H1 (cell line): ENCODE measurements at regions not wholly inside any gene's neighbourhood (a gene's known extent, or its start where the extent isn't known, plus 50 kb on each side); places are given as distances from the start of the nearest gene placed in this dataset.

Experiments used
- CTCF ChIA-PET: fragments of 300-600 bp; sonication (Branson Sonifier 250); formaldehyde crosslinking; loops from one replicate; lab custom pipeline; 2021; ENCODE audit not compliant: partially characterized antibody; lab: Charles Lee
- POLR2A ChIA-PET: fragments of 300-600 bp; sonication (Branson Sonifier 250); formaldehyde crosslinking; loops from one replicate; lab custom pipeline; 2021; ENCODE audit warnings: inconsistent platforms; ENCODE audit not compliant: partially characterized antibody; lab: Charles Lee
- DNase-seq, 2 experiments: peaks; one replicate each; pipeline versions ENCODE4 v3.0.0 to v3.0.0-alpha.2; 2010 to 2022; ENCODE audit warnings: low spot score in 2 of 2, low read depth in 1 of 2, mixed read lengths in 1 of 2
- FAIRE-seq: peaks from 2 replicates; lab custom pipeline; 2011; peaks lifted over from hg19 to GRCh38; lab: Jason Lieb, UNC
- H2AFZ ChIP-seq: 2 replicates; pipeline ENCODE4 v1.8.1; 2012; ENCODE audit warnings: low read length, inconsistent platforms
- H2AK5ac ChIP-seq: 2 replicates; pipeline ENCODE4 v1.6.1; 2013; ENCODE audit warnings: low read depth, low read length
- H2BK120ac ChIP-seq: replicated peaks from 2 replicates; pipeline ENCODE3; 2013; ENCODE audit warnings: low read depth, low read length, inconsistent platforms
- H2BK12ac ChIP-seq: 2 replicates; pipeline ENCODE4 v1.6.1; 2013; ENCODE audit warnings: low read depth, low read length
- H2BK15ac ChIP-seq: 2 replicates; pipeline ENCODE4 v1.6.1; 2013; ENCODE audit warnings: low read length
- H2BK20ac ChIP-seq: 2 replicates; pipeline ENCODE4 v1.6.1; 2013; ENCODE audit warnings: low read length
- H2BK5ac ChIP-seq: 2 replicates; pipeline ENCODE4 v1.6.1; 2013; ENCODE audit warnings: low read depth, low read length
- H3K14ac ChIP-seq: 2 replicates; pipeline ENCODE4 v1.6.1; 2013; ENCODE audit warnings: inconsistent platforms; ENCODE audit not compliant: insufficient read length
- H3K18ac ChIP-seq: 2 replicates; pipeline ENCODE4 v1.6.1; 2013; ENCODE audit warnings: low read length; ENCODE audit errors: extremely low read depth
- H3K23ac ChIP-seq: 2 replicates; pipeline ENCODE4 v1.6.1; 2013; ENCODE audit warnings: inconsistent platforms; ENCODE audit not compliant: insufficient read length
- H3K23me2 ChIP-seq: 2 replicates; pipeline ENCODE4 v1.6.1; 2013; ENCODE audit warnings: low read depth, low read length
- H3K27ac ChIP-seq: 2 replicates; pipeline ENCODE4 v1.6.1; 2011; ENCODE audit warnings: low read depth, low read length, inconsistent platforms
- H3K27me3 ChIP-seq, 4 experiments: replicated peaks in 1 of 4; 1 replicate in 1 of 4; 2 replicates in 3 of 4; pipeline versions ENCODE4 v1.6.1 to v1.8.1; 2011 to 2013; ENCODE audit warnings: low read length in 3 of 4, mild to moderate bottlenecking in 3 of 4, inconsistent platforms in 2 of 4, mixed read lengths in 2 of 4, moderate library complexity in 1 of 4; ENCODE audit not compliant: control insufficient read depth in 3 of 4, insufficient read depth in 3 of 4; ENCODE audit errors: extremely low read depth in 1 of 4
- H3K36me3 ChIP-seq, 4 experiments: 2 replicates each; pipeline versions ENCODE4 v1.6.1 to v1.8.1; 2011 to 2013; ENCODE audit warnings: mild to moderate bottlenecking in 4 of 4, low read length in 3 of 4, moderate library complexity in 2 of 4, control low read depth in 1 of 4, inconsistent platforms in 1 of 4; ENCODE audit not compliant: insufficient read depth in 4 of 4, control insufficient read depth in 2 of 4
- H3K4ac ChIP-seq: replicated peaks from 2 replicates; pipeline ENCODE3; 2013; ENCODE audit warnings: low read length, low read depth, mixed read lengths, inconsistent platforms; ENCODE audit not compliant: insufficient read length
- H3K4me1 ChIP-seq, 4 experiments: replicated peaks in 1 of 4; 1 replicate in 1 of 4; 2 replicates in 3 of 4; pipeline versions ENCODE4 v1.6.1 to v1.8.1; 2011 to 2013; ENCODE audit warnings: low read length in 3 of 4, inconsistent platforms in 2 of 4, mixed read lengths in 1 of 4; ENCODE audit not compliant: insufficient read depth in 4 of 4, control insufficient read depth in 3 of 4
- H3K4me2 ChIP-seq, 2 experiments: 2 replicates each; pipeline versions ENCODE4 v1.6.1 to v1.8.1; 2011 to 2013; ENCODE audit warnings: low read depth in 2 of 2, low read length in 2 of 2, control low read depth in 1 of 2, inconsistent platforms in 1 of 2, mild to moderate bottlenecking in 1 of 2; ENCODE audit not compliant: insufficient read depth in 1 of 2
- H3K4me3 ChIP-seq, 4 experiments: fragments of 200-600, 300-600 bp in 1 of 4; sonication (generic), shearing (Covaris generic), sonication (Bioruptor Twin) in 1 of 4; 2 replicates each; pipeline versions ENCODE4 v1.5.1 to v1.8.1; 2011 to 2016; ENCODE audit warnings: low read length in 4 of 4, low read depth in 3 of 4, control low read depth in 2 of 4, inconsistent platforms in 2 of 4, mild to moderate bottlenecking in 2 of 4, mixed read lengths in 1 of 4, moderate library complexity in 1 of 4; ENCODE audit not compliant: insufficient read depth in 2 of 4; ENCODE audit errors: extremely low read depth in 1 of 4
- H3K56ac ChIP-seq: replicated peaks from 2 replicates; pipeline ENCODE3; 2013; ENCODE audit warnings: low read depth, mild to moderate bottlenecking, mixed read lengths, low read length, inconsistent platforms; ENCODE audit not compliant: insufficient read length
- H3K79me1 ChIP-seq: 2 replicates; pipeline ENCODE4 v1.6.1; 2013; ENCODE audit warnings: low read depth, low read length, control low read depth
- H3K79me2 ChIP-seq, 2 experiments: 2 replicates each; pipeline versions ENCODE4 v1.6.1 to v1.8.1; 2012 to 2013; ENCODE audit warnings: low read length in 2 of 2, mild to moderate bottlenecking in 2 of 2, inconsistent platforms in 1 of 2; ENCODE audit not compliant: insufficient read depth in 2 of 2, control insufficient read depth in 1 of 2
- H3K9ac ChIP-seq, 4 experiments: replicated peaks in 1 of 4; 1 replicate in 1 of 4; 2 replicates in 3 of 4; pipeline versions ENCODE4 v1.6.1 to v1.8.1; 2011 to 2013; ENCODE audit warnings: low read depth in 3 of 4, low read length in 3 of 4, control low read depth in 2 of 4, mild to moderate bottlenecking in 2 of 4, moderate library complexity in 2 of 4, inconsistent platforms in 1 of 4; ENCODE audit errors: extremely low read depth in 1 of 4
- H3K9me3 ChIP-seq, 2 experiments: 2 replicates each; pipeline versions ENCODE4 v1.6.1 to v1.8.1; 2012 to 2013; ENCODE audit warnings: mild to moderate bottlenecking in 2 of 2, moderate library complexity in 2 of 2, control low read depth in 1 of 2, inconsistent platforms in 1 of 2, low read depth in 1 of 2, low read length in 1 of 2, mixed read lengths in 1 of 2; ENCODE audit not compliant: insufficient read depth in 2 of 2
- H4K20me1 ChIP-seq, 2 experiments: replicated peaks in 1 of 2; 2 replicates each; pipeline versions ENCODE3 to v1.8.1; 2011 to 2013; ENCODE audit warnings: inconsistent platforms in 2 of 2, low read length in 2 of 2, mild to moderate bottlenecking in 1 of 2; ENCODE audit not compliant: insufficient read depth in 2 of 2, control insufficient read depth in 1 of 2
- H4K5ac ChIP-seq: 2 replicates; pipeline ENCODE4 v1.6.1; 2013; ENCODE audit warnings: low read length, low read depth, mixed read lengths, inconsistent platforms; ENCODE audit not compliant: insufficient read length
- H4K8ac ChIP-seq: 2 replicates; pipeline ENCODE4 v1.8.0; 2013; ENCODE audit warnings: mild to moderate bottlenecking, moderate library complexity, low read length, inconsistent platforms; ENCODE audit not compliant: insufficient read depth; ENCODE audit errors: extremely low read depth
- H4K91ac ChIP-seq: replicated peaks from 2 replicates; pipeline ENCODE3; 2013; ENCODE audit warnings: low read length, mixed read lengths, inconsistent platforms; ENCODE audit not compliant: insufficient read length
- CEBPB ChIP-seq: IDR thresholded peaks from 2 replicates; pipeline ENCODE4 v1.6.1; 2012; ENCODE audit warnings: low read depth, low read length
- GABPA ChIP-seq: IDR thresholded peaks from 2 replicates; pipeline ENCODE4 v1.6.1; 2011; ENCODE audit warnings: mild to moderate bottlenecking, low read length, moderate library complexity, borderline replicate concordance; ENCODE audit not compliant: insufficient read depth
- HDAC2 ChIP-seq, 2 experiments: fragments of 300-600 bp in 1 of 2; sonication (generic) in 1 of 2; IDR thresholded peaks; 2 replicates each; pipeline ENCODE4 v1.6.1; 2011 to 2012; ENCODE audit warnings: low read depth in 2 of 2, low read length in 2 of 2, mild to moderate bottlenecking in 2 of 2, moderate library complexity in 2 of 2, borderline replicate concordance in 1 of 2, inconsistent platforms in 1 of 2
- MAFK ChIP-seq: IDR thresholded peaks from 2 replicates; pipeline ENCODE4 v1.6.1; 2012; ENCODE audit warnings: low read depth, mild to moderate bottlenecking, improper control_type of control experiment, low read length
- SIN3A ChIP-seq, 2 experiments: IDR thresholded peaks in 1 of 2; conservative IDR thresholded peaks in 1 of 2; 2 replicates each; pipeline ENCODE4 v1.6.1; 2011 to 2012; ENCODE audit warnings: low read length in 2 of 2, improper control_type of control experiment in 1 of 2, low read depth in 1 of 2, mild to moderate bottlenecking in 1 of 2
- TCF12 ChIP-seq: IDR thresholded peaks from 2 replicates; pipeline ENCODE4 v1.6.1; 2011; ENCODE audit warnings: low read depth, mild to moderate bottlenecking, low read length
- ZNF274 ChIP-seq: IDR thresholded peaks from 2 replicates; pipeline ENCODE4 v1.7.0; 2012; ENCODE audit warnings: low read length, borderline replicate concordance; ENCODE audit errors: extremely low read depth
- WGBS, 2 experiments: shearing (Covaris generic) in 1 of 2; methylation state at CpG; one replicate each; pipeline versions ENCODE4 v1.1.6 to v1.1.7; 2013 to 2015; ENCODE audit warnings: low lambda C conversion rate in 2 of 2, mixed read lengths in 2 of 2, inconsistent platforms in 1 of 2, low coverage in 1 of 2, missing lambda C conversion rate in 1 of 2; ENCODE audit not compliant: insufficient replicate concordance in 2 of 2, insufficient coverage in 1 of 2, insufficient read length in 1 of 2; ENCODE audit errors: extremely low coverage in 1 of 2, missing lambda C conversion rate in 1 of 2; 5-methylcytosine and 5-hydroxymethylcytosine counted together

DNA sequence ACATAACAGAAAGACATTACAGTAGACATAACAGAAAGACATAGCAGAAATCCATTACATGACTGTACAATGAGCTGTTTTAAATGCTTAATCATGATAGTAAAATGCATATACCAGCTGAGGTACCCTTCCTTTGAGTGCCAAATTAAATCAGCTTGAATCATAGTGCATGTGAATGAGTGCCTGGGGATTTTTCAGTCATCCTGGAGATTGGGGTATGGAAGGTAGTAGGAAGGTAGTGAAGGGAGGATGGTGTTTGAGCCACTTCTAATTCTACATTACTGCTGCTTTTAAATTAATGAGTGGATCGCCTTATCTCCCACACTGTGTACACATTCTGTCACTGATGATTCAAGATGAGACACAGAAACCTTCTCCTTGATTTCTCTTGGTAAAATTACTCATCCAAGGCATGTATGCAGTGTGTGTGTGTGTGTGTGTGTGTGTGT, 534.2 kb downstream of the LRFN5 start:
- Histone ChIP-seq H3K4me3 (no peak overlapping the region), H3K27me3 (no peaks in the 10 kb centered on the region), H3K9me3 (no peaks in the 10 kb centered on the region), H2BK20ac (no peak overlapping the region), H3K36me3 (no peaks in the 10 kb centered on the region), H4K91ac (no peak overlapping the region), H3K4ac (no peak overlapping the region), H2BK120ac (no peak overlapping the region), H3K18ac (no peak overlapping the region), H4K20me1 (no peaks in the 10 kb centered on the region), H2BK12ac (no peak overlapping the region), H3K56ac (no peak overlapping the region), H4K5ac (no peak overlapping the region), H2BK5ac (no peak overlapping the region), H2BK15ac (no peak overlapping the region), H3K23me2 (no peaks in the 10 kb centered on the region), H3K27ac (no peak overlapping the region)
- CTCF ChIA-PET, result no interaction called here
- no peak for FAIRE-seq
- POLR2A ChIA-PET, result no interaction called here
- DNase-seq, result no peak
- 93% methylated on average over 1 of the region's 1 CpG; no CpG with 5 or more reads in 1 of the 2 experiments for WGBS, 2 experiments
- TF ChIP-seq ZNF274 (no peak), GABPA (no peak), TCF12 (no peak), MAFK (no peak), HDAC2 (IDR thresholded peaks at IDR 0.05; ENCODE audit: borderline replicate concordance in 1 of 2, low read depth in 2 of 2, low read length in 2 of 2) (no peak), SIN3A (conservative IDR thresholded peaks at IDR 0.05 in 1 of 2, IDR thresholded peaks at IDR 0.05 in 1 of 2; ENCODE audit: low read depth in 1 of 2, low read length in 2 of 2) (no peak), CEBPB (no peak)
- TF ChIP-seq, all 59 proteins: peak for 0
- no peak overlapping the region for H3K9ac ChIP-seq
- no peak overlapping the region for H2AK5ac ChIP-seq
- H3K4me2 ChIP-seq, result no peak overlapping the region
- no peak overlapping the region for H3K23ac ChIP-seq
- H3K79me2 ChIP-seq, result no peaks in the 10 kb centered on the region
- no peak overlapping the region for H3K14ac ChIP-seq
- H4K8ac ChIP-seq, result no peak overlapping the region
- H3K79me1 ChIP-seq, result no peaks in the 10 kb centered on the region
- H3K4me1 ChIP-seq, result no peaks in the 10 kb centered on the region
- 0 out of 2 replicates have a peak overlapping the region, but pooled peaks have one; percentile 44 for H2AFZ ChIP-seq
